Tibial artery (tissue), 4 donors: ENCODE measurements at regions not wholly inside any gene's neighbourhood (a gene's known extent, or its start where the extent isn't known, plus 50 kb on each side); places are given as distances from the start of the nearest gene placed in this dataset.

ENCODE experiments used
- DNase-seq, 2 donors: peaks; one replicate each; pipeline ENCODE4 v3.0.0-alpha.2; 2019
- H3K27ac ChIP-seq, 2 donors: fragments of 200-600 bp; sonication (generic) in 1 of 2; 1 replicate in 1 of 2; 2 replicates in 1 of 2; pipeline ENCODE4 v1.5.1; 2018 to 2019; ENCODE audit warnings: mild to moderate bottlenecking in 1 of 2
- H3K27me3 ChIP-seq, 2 donors: fragments of 200-600 bp; sonication (generic) in 1 of 2; one replicate each; pipeline versions ENCODE4 v1.5.1 to v1.6.0; 2016 to 2019
- H3K36me3 ChIP-seq, 3 donors: fragments of 200-600 bp; sonication (generic) in 2 of 3; one replicate each; pipeline ENCODE4 v1.5.1; 2016 to 2019; ENCODE audit warnings: mild to moderate bottlenecking in 2 of 3
- H3K4me1 ChIP-seq, 4 donors: fragments of 200-600 bp; sonication (generic) in 2 of 4; 1 replicate in 3 of 4; 2 replicates in 1 of 4; pipeline ENCODE4 v1.5.1; 2016 to 2019
- H3K4me3 ChIP-seq, 2 donors: fragments of 200-600 bp; sonication (generic) in 1 of 2; 1 replicate in 1 of 2; 2 replicates in 1 of 2; pipeline ENCODE4 v1.5.1; 2018 to 2019; ENCODE audit warnings: mild to moderate bottlenecking in 2 of 2
- H3K9me3 ChIP-seq, 3 donors: fragments of 200-600 bp; sonication (generic) in 1 of 3; one replicate each; pipeline ENCODE4 v1.5.1; 2016 to 2019
- intact Hi-C: fragments of 100-400 bp; cut with DNase I; formaldehyde crosslinking; loops from one replicate; pipeline ENCODE4 v1.15.0; 2023; ENCODE audit warnings: low total_unique reads
- TF ChIP-seq, protein P1 (sequence below), 2 experiments: fragments of 200-600 bp in 1 of 2; fragments of 450-650 bp in 1 of 2; IDR thresholded peaks; one replicate each; pipeline ENCODE4 v1.5.1; 2017 to 2019; ENCODE audit warnings: antibody characterized with exemption in 2 of 2, mild to moderate bottlenecking in 1 of 2, moderate library complexity in 1 of 2

DNA sequence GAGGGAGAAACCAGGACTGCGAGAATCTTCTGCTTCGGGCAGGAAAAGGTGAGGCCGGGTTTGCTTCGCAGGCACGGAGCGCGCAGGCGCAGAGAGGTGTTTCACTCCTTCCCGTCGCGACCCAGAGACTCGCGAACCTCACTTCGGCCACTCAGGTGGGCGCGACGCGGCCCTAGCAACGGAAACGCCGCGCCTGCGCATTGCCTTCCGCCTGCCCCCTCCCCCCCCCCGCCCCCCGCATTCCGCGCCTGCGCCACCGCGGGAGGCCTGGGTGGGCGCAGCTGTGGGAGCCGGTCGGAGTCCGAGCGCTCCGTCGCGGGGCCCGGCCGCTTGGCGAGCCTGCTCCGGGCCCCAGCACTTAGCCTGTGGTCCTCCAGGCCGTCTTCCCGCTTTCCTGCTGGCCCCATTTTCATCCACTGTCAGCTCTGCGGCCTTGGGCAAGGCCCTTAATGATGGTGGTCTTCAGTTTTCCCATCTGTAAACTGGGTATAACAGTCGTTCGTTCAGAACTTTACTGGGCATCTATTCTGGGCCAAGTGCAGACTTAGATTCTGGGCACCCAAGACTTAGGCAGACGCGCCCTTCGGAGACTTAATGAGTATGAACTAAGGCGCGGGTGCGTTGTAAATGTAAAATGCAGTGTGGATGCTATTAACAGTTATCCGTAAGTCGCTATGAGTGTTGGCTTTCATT is 62.1 kb upstream of the ACKR3 start:
- no peak overlapping the region for H3K27ac ChIP-seq
- H3K27me3 ChIP-seq = peaks cover 0 to 11% of the 10 kb centered on the region in 2 donors
- TF ChIP-seq, protein P1, sequence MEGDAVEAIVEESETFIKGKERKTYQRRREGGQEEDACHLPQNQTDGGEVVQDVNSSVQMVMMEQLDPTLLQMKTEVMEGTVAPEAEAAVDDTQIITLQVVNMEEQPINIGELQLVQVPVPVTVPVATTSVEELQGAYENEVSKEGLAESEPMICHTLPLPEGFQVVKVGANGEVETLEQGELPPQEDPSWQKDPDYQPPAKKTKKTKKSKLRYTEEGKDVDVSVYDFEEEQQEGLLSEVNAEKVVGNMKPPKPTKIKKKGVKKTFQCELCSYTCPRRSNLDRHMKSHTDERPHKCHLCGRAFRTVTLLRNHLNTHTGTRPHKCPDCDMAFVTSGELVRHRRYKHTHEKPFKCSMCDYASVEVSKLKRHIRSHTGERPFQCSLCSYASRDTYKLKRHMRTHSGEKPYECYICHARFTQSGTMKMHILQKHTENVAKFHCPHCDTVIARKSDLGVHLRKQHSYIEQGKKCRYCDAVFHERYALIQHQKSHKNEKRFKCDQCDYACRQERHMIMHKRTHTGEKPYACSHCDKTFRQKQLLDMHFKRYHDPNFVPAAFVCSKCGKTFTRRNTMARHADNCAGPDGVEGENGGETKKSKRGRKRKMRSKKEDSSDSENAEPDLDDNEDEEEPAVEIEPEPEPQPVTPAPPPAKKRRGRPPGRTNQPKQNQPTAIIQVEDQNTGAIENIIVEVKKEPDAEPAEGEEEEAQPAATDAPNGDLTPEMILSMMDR (IDR thresholded peaks at IDR 0.05) = no peak
- no peaks in the 10 kb centered on the region for H3K9me3 ChIP-seq
- H3K36me3 ChIP-seq = no peaks in the 10 kb centered on the region
- peak in 1 of 2 donors; percentile 29 for DNase-seq
- H3K4me3 ChIP-seq = peak overlapping the region; percentile 43 to 55
- intact Hi-C loops = no loop called here
- peaks cover 0 to 11% (median 6%) of the 10 kb centered on the region in 4 donors for H3K4me1 ChIP-seq

DNA sequence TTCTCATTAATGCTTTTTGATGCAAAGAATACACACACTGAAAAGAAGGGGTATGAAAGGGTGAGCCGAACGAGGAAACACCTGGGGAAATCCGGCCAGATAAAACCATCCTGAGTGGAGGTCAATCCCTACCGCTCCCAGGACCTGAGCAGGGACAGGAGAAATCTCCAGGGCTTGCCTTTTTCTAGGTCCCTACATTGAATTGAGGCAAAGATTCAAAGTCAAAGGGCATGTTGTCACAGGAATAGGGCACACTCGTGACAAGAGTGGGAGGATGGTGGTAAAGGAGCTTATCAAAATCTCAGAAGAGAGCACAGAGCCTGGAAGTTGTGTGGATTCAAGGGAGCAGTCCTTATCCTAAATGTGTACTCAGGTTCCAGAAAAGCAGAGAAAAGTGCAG is 61.2 kb upstream of the ACKR3 start:
- TF ChIP-seq, protein P1 (IDR thresholded peaks at IDR 0.05) = no peak
- no peak for DNase-seq
- Histone ChIP-seq H3K27me3 (peaks cover 0 to 11% of the 10 kb centered on the region in 2 donors), H3K4me1 (peaks cover 0 to 20% (median 9%) of the 10 kb centered on the region in 4 donors), H3K4me3 (no peak overlapping the region), H3K27ac (no peak overlapping the region), H3K9me3 (no peaks in the 10 kb centered on the region), H3K36me3 (no peaks in the 10 kb centered on the region)
- intact Hi-C loops = no loop called here

DNA sequence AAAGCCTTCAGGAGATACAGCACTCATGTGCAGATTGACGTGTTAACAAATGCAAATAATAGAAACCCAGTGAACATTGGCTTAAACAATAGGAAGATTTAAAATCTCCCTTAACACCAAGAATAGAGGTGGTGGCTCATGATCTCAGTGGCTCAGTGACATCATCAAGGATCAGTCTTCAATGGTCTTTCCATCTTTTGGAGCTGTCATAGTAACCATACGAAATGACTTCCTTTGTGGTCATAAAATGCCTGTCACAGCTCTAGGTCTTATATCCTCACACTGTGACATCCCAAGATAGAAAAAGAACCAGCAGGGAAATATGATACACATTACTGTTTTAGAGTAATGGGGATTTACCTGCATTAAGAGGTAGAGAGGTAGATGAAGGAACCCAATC is 59.6 kb upstream of the ACKR3 start:
- intact Hi-C loops = loop anchor here (5.0 kb wide), 2 partner anchors 57 to 552 kb away; partner anchors contain the start of gene ACKR3
- no peaks in the 10 kb centered on the region for H3K36me3 ChIP-seq
- H3K27me3 ChIP-seq = peaks cover 0 to 11% of the 10 kb centered on the region in 2 donors
- no peak for DNase-seq
- no peak overlapping the region for H3K4me3 ChIP-seq
- H3K27ac ChIP-seq = no peak overlapping the region
- no peaks in the 10 kb centered on the region for H3K9me3 ChIP-seq
- H3K4me1 ChIP-seq = peaks cover 0 to 20% (median 9%) of the 10 kb centered on the region in 4 donors
- TF ChIP-seq, protein P1 (IDR thresholded peaks at IDR 0.05) = no peak

DNA sequence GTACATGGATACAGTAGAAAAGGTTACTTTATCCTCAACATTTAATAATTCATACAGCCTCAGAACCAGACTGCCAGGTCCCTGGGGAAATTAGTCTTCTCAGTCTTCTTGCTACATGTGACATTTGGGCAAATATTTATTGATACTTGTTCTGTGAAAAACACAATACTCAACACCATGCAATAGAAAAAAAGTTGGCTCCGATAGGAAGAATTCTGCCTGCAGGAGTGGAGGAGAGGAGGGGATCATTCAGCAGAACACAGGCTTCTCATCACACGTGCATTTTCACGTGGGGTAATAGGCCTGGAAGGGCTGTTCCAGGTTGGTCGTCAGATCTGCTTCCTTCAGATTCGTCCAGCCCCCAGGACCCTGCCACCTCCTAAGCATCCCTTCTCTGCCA is 58.4 kb upstream of the ACKR3 start:
- no peaks in the 10 kb centered on the region for H3K36me3 ChIP-seq
- peaks cover 0 to 11% of the 10 kb centered on the region in 2 donors for H3K27me3 ChIP-seq
- H3K27ac ChIP-seq = no peak overlapping the region
- no peak overlapping the region for H3K4me3 ChIP-seq
- TF ChIP-seq, protein P1 (IDR thresholded peaks at IDR 0.05) = no peak
- intact Hi-C loops = loop anchor here (5.0 kb wide), 2 partner anchors 56 to 551 kb away; partner anchors contain the start of gene ACKR3
- H3K9me3 ChIP-seq = no peaks in the 10 kb centered on the region
- no peak for DNase-seq
- H3K4me1 ChIP-seq = peaks cover 0 to 20% (median 9%) of the 10 kb centered on the region in 4 donors

DNA sequence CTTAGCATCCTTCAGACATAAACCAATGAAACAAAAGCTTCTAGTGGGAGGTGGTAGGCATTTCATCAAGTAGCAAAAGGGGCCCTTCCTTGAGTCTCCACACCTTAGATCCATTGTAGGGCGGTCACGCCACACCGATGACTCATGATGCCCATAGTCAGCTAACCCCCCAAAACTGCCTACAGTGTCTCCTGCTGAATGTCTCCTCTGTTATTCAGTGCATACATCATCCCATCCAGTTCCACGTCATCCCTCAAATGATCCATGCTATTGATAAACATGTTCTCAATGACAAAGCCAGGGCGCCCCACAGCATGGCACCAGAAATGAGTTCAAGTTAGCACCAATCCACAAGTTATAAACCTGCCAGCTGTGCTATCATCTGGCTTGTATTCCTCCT is 57.4 kb upstream of the ACKR3 start:
- Histone ChIP-seq H3K4me3 (no peak overlapping the region), H3K4me1 (peaks cover 0 to 14% (median 6%) of the 10 kb centered on the region in 4 donors), H3K27me3 (peaks cover 0 to 5% of the 10 kb centered on the region in 2 donors), H3K9me3 (no peaks in the 10 kb centered on the region), H3K27ac (no peak overlapping the region), H3K36me3 (no peaks in the 10 kb centered on the region)
- TF ChIP-seq, protein P1 (IDR thresholded peaks at IDR 0.05) = no peak
- intact Hi-C loops = loop anchor here (5.0 kb wide), 2 partner anchors 55 to 550 kb away; partner anchors contain the start of gene ACKR3
- no peak for DNase-seq
